CMK (cell line): ENCODE measurements at regions not wholly inside any gene's neighbourhood (a gene's known extent, or its start where the extent isn't known, plus 50 kb on each side); places are given as distances from the start of the nearest gene placed in this dataset.
"Not testable (repeated sequence)": the region's sequence is repeated elsewhere in the genome, so short reads cannot be mapped to it uniquely, and the experiment has no call there.

Experiments
- DNase-seq: peaks from one replicate; pipeline ENCODE4 v3.0.0-alpha.2; 2010; ENCODE audit warnings: low read depth

- DNase-seq, result no peak
Observed at GRCh38 chr1:222065234-222065633, 323.3 kb upstream of the DUSP10 start.

- no peak for DNase-seq
Observed at GRCh38 chr1:222064388-222065211, 322.7 kb upstream of the DUSP10 start.

- no peak for DNase-seq
Observed at GRCh38 chr1:222062640-222063039, 320.8 kb upstream of the DUSP10 start.

GRCh38 chr1:222061711-222062359 lies 319.9 kb upstream of the DUSP10 start:
- DNase-seq, result no peak

GRCh38 chr1:222060210-222060916 lies 318.5 kb upstream of the DUSP10 start:
- no peak for DNase-seq

GRCh38 chr1:222058249-222058648 lies 316.4 kb upstream of the DUSP10 start:
- DNase-seq, result no peak

GRCh38 chr1:222057162-222057561 lies 315.3 kb upstream of the DUSP10 start:
- DNase-seq, result no peak

GRCh38 chr1:222054416-222054815 lies 312.5 kb upstream of the DUSP10 start:
- no peak for DNase-seq

GRCh38 chr1:222053790-222054294 lies 312.0 kb upstream of the DUSP10 start:
- DNase-seq, result no peak

- not testable (repeated sequence) for DNase-seq
Observed at GRCh38 chr1:222051311-222051710, 309.4 kb upstream of the DUSP10 start.

GRCh38 chr1:222049661-222050060 lies 307.8 kb upstream of the DUSP10 start:
- not testable (repeated sequence) for DNase-seq

- no peak for DNase-seq
Observed at GRCh38 chr1:222049176-222049575, 307.3 kb upstream of the DUSP10 start.

- DNase-seq, result no peak
Observed at GRCh38 chr1:222048094-222048595, 306.3 kb upstream of the DUSP10 start.

- DNase-seq, result no peak
Observed at GRCh38 chr1:222047366-222047765, 305.5 kb upstream of the DUSP10 start.

GRCh38 chr1:222046684-222047263 lies 304.9 kb upstream of the DUSP10 start:
- no peak for DNase-seq

GRCh38 chr1:222045786-222046185 lies 303.9 kb upstream of the DUSP10 start:
- no peak for DNase-seq

- DNase-seq, result no peak
Observed at GRCh38 chr1:222045236-222045635, 303.3 kb upstream of the DUSP10 start.

- DNase-seq, result no peak
Observed at GRCh38 chr1:222043444-222044292, 301.8 kb upstream of the DUSP10 start.

- DNase-seq, result no peak
Observed at GRCh38 chr1:222042120-222042519, 300.2 kb upstream of the DUSP10 start.

- DNase-seq, result no peak
Observed at GRCh38 chr1:222040955-222041354, 299.1 kb upstream of the DUSP10 start.

- no peak for DNase-seq
Observed at GRCh38 chr1:222040121-222040805, 298.4 kb upstream of the DUSP10 start.
